HG03060 (cell line): ENCODE measurements at regions not wholly inside any gene's neighbourhood (a gene's known extent, or its start where the extent isn't known, plus 50 kb on each side); places are given as distances from the start of the nearest gene placed in this dataset.

Experiments used
- ATAC-seq: cut with Tn5 transposase; IDR thresholded peaks from one replicate; pipeline ENCODE4 v1.9.1; 2021; ENCODE audit warnings: low read depth, moderate number of reproducible peaks; ENCODE audit not compliant: unreplicated experiment

DNA sequence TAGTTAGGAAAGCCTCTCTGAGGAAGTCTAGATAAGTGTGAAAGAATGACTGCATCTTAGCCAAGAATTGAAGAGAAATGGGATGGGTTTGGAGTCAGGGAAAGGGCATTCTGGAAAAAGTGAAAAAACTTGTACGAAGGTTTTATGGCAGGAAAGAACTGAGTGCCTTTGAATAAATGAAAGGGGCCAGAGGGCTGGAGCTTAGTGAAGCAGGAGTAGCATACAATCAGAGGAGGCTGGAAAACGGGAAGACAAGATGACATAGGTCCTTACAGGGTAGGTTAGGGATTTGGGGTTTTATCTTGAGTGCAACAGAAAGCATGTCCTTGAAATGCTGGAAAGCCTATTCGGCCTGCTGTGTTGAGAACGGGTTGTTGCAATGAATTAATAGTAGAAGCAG is 152.6 kb upstream of the RND3 start:
- ATAC-seq = no peak

DNA sequence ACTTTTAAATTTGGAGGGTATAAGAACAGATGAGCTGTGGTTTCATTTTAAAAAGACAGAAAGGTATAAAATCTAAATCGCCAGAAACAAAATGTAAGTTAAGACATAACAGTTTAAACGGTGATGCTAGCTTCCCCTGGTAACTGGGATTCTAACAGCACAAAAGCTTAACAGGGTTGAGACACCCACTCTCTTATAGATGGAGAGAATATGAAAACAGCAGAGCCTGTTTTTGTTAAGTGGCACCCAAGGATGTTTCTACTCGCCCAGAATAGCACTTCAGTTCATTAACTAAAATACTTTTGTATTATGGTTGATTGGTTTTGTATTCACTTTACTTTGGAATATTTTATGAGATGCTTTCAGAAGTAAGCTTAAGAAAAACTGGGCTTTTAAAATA is 151.9 kb upstream of the RND3 start:
- ATAC-seq = no peak

DNA sequence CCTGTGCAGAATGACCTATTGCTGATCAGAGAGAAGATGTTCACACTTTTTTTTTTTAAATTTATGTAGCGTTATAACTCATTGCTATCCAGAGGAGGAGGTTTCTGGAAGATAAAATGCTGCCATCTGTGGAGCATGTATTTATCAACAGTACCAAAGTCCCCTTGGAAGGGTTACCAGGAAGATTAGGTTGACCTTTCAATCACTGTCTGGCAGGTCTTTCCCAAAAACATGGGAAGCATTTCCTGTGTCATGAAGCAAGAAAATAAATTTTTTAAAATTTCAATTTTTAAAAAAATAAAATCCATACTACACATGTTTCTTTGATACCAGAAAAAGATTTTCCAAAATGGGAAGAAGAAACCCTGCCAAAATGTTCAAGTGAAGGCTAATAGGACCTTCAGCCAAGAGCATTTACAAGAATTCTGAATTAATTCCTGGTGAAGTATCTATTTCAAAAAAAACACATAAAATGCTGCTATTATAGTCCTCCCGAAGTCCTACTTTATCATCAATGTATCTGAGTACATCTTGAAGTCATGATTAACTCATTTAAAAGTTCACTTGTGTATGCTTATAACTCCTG is 143.9 kb upstream of the RND3 start:
- no peak for ATAC-seq

DNA sequence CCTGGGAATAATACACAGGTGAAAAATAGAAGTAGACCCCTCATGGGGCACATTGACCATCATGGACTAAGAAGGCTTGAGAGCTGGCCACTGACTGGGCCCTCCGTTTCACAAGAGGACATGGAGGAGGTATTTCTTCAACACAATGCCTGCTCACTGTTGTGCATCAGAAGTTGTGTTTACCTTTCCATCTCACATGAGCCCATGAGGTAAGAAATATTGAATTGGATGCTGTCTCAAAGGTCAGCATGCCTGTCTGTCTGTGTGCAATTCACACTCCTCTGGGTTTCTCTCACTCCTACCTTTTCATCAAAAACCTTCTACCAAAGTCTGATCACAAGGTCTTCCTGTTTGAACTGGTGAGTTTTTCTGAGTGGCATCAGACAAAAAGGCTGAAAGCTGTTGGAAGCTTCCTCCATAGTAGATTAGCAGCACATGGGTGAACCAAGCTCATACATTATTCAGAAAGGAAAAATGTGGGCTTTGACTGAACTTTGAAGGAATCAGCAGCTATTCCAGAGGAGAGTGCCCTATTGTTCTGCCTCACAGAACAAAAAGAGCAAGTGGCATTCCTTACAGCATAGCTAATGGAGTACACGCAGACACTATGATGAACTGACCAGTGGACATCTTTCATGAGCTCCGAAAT is 143.2 kb upstream of the RND3 start:
- no peak for ATAC-seq

DNA sequence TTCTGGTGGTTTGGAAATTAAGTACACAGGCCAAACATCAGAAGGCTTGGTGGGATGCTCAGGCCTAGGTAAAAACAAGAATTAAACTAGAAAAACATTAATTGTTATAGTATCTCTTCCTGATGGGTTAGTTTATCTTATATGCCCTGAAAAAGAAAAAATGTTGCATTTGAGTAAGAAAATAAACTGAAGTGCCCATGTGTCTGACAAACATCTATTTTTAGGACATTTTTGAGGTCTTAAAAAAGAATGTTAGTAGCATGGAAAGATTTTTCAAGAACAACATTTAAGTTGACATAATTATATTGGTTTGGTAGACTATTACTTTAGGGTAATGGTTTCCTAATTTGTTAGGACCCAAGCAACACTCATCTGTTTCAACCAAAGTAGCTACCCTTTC is 140.1 kb upstream of the RND3 start:
- no peak for ATAC-seq

DNA sequence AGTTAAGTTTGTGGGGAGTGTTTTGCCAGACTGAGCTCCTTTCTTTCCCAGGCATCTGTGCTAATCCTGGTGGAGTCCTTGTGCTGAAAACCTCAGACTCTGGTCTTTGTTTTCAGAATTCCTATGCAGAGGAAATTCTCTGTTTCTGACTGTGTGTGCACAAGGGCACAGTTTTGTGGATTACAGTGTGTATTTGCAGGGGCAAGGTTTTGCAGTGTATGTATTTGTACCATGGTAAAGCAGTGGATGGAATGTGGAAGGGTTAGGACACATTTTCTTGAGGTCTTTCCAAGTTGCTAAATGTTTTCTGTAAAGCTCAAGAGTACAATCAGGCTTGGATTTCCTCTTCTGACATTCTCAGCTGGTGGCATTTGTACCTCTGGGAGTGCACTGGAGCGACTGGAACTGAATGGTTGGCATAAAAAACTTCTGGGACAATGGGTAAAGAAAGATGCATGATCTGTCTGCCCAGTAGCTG is 139.5 kb upstream of the RND3 start:
- ATAC-seq = no peak

DNA sequence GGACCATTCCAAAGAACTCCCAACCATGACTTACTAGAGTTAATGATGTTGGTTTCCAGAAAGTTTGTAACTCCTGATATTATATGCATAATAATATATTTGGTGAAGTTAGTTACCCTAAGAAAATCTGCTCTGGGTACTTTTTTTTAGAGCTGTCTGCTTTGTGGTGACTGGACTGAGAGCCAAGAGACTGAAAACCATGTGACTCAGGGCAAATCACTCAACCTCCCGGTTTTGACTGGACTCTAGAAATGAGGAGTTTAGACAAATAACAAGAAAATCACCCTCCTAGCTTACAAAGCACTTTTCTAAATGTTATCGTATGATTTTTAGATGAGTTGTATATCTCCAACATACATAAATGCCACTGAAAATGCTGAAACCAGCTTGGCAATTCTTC is 138.3 kb upstream of the RND3 start:
- ATAC-seq = no peak

DNA sequence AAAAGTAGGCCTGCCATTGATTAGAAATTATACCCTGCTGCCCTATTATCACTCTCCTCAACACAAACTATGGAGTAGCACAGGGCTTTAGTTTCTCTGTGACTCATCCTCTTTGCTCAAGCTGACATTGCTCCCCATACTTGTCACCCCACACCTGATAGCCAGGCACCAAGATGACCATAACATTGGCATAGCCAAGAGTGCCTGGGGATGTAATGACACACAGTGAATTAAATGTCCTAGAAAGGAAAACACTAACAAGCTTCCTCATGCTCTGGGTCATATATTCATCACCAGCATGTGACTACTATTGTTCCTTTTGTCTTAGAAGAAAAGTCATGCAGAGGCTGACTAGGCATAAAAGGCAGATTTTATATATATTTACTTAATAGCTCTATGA is 137.8 kb upstream of the RND3 start:
- ATAC-seq = no peak

DNA sequence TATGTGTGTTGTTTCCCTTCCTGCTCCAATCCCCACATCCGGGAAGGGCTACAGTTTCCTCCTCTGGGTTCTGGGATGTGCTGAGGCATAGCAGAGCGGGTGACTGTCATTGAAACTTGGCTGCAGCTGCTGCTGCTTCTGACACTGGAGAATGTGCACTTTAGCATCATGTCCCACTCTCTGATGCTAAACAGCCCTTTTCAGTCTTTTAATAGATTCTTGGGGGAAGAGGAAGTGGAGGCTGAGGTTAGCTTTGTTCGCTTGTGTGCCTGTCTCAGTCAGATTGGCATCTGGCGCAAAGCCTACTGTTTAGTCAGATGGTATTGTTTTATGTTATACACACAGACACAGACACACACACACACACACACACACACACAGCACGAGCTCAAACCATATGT is 136.5 kb upstream of the RND3 start:
- peak; percentile 57 for ATAC-seq

DNA sequence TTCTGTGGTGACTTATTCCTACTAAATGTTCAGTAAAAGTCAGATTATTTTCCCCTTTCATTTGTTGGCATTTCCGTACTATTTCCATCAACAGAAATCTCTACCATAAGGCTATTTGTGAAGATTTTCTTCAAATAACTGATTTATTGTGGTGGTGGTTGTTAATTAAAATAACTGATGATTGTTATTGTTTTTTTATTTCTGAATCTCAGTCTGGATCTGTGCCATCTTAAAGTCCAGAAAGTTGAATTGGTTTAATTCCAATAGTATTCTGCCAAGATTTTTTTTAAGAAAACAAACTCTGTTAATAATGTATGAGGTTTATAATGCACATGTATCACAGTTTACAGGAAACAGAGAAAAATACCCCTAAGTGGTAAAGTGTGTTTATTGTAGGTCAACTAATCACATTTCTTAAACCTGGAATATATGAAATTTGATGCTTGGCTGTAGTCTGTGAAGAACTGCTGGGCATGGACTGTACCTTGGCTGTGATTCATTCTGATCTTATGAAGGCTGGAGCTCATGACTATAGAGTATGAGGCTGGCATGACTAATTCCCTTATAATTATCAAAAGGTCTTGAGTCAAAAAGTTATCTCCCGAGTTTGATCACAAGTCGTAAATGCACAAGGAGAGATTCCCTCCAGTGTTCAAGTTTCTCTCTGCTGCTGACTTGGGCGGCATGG is 134.2 kb upstream of the RND3 start:
- no peak for ATAC-seq

DNA sequence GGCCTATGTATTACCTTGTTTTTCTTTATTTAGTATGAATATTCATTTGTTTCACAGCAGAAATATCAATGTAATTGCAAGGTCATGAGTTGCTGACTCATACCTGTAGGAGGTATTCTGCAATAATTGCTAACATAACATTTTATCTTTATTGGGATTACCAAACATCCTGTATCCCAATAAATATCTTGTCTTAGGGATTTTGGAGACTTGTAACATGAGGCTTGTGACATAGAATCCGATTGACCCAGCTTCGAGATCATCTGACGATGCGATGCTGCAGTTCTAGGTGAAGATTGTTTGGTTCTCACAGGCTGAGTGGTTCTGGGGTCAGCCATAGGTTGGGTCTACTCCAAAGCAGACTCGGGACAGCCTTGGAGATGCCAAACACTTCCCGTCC is 133.4 kb upstream of the RND3 start:
- no peak for ATAC-seq

DNA sequence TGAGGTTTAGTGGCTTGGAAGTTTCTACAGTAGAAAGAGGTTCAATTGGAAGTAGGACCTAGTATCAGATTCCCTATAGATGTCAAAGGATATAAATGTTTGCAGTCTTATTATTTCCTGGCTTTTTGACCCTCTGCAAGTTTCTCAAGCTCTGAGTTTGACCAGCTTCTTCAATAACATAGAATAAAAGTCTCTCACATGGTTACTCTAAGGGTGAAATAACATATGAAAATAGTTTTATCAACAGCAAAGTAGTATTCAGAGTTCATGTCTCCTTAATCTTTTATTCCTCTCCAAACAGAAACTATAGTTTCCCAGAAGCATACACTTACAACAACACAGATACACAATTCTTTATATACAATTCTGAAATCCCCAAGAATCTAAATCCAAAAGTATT is 132.9 kb upstream of the RND3 start:
- ATAC-seq = no peak

DNA sequence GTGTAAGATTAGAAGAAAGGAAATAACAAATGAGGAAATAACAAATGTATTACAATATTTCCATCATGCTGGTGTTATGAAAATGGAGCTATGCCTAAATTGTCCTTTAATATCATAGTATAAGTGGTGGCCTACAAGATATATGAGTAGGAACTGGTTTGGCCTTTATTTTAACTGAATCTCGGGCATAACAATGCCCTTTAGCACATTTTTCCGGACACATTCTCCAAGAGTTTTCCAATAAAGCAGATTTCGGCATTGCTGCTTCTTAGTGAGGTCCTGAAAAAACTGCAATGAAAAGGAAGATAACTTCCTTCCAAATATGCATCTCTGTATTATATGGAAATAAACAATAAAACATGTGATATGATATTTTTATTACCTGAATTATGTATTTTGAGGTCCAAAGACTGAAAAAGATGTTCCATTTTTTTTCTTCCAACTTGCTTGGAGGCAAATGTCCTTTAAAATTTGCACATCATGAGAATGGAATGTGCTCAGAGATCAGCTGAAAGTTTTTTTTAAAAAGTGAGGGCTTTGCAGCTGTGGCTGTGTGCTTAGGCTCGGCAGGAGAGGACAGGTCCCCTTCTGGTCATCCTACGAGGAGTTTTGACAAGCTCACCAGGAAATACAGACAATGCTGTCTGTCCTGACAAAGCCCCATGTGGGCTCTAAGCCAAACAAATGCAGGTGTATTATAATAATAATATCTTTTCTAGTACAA is 132.3 kb upstream of the RND3 start:
- no peak for ATAC-seq

DNA sequence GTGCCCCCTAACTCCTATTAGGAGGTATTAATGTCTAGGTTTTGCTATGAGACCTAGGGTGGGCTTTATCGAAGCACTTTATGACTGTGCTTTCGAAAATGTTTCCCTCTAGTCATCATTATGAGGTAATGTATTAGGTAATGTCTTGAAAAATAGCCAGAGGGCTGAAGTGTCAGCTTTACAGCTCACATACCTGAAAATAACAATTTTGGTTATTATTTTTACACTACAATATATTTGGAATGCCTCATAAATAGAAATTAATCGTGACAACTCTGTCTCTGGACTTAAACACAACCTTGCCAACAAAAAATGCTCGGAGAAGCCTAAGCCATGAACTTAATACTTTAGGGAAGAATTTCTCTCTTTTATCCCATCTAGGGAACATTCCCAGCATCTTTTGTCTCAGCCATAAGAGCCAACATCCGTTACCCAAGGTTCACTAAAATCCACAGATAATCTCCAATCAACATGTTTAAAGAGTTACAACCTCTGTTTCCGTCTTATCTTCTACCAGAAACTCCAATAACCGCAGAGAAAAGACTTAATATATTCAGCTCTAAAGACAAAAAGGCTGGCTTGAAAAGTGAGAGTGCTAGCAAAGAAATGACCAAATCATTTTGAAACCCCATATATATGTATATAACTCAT is 130.9 kb upstream of the RND3 start:
- no peak for ATAC-seq

DNA sequence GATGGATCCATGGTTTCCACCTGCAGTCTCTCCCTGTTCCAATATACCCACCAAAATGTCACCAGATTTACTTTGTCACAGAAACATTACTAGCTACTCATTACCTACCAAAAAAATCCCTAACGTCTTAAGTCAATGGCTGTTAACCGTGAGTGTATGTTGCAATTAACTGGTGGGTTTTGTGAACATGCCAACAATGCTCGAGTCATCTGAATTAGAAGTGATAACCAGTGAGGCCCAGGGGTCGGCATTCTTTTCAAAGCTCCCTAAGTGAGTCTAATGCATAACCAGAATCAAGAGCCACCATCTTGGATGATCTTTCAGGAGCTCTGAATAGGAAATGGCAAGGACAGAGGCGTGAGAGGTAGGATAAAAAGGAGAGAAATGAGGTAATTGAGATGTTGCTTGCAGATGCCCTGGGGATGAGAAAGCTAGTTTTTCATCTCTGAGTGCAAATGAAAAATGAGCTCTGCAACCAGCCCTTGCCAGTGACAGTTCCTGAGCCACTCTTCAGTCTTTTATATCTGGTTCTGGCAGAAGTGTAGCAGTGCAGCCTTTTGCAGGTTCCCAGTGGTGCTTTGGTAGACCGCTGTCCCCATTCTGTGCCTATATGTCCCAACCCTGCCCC is 130.0 kb upstream of the RND3 start:
- no peak for ATAC-seq

DNA sequence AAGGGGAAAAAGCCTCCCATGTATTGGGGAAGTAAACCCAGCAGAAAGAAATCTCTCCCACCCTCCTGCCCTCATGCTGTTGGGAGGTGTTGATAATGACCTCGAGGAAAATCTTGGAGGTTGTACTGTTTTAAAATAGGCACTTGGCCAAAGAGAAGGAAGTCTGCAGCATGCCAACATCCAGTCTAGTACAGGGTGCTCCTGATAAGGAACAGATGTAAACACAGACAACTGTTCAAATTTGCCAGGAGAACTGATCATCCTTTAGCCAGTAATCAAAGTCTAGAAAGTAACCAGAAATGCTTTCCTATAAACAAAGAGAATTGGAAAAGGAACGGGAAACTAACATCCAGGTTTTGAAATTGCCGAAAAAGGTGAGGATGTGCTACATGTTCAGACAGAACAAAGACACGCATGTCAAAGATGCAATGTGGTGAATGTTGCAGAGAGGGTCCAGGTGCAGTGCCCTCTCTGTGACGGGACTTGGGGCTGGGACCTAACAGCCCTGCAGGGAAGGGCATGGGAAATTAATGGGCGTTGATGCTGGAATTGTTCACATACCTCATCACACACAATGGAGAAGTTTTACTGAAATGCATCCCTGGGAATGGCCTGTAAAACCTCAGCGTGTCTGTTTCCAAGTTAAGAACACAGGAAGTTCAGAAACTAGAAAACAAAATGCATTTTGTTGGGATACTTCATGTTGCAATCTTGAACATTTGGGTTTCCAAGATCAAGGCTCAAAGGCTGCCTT is 125.7 kb upstream of the RND3 start:
- ATAC-seq = no peak

DNA sequence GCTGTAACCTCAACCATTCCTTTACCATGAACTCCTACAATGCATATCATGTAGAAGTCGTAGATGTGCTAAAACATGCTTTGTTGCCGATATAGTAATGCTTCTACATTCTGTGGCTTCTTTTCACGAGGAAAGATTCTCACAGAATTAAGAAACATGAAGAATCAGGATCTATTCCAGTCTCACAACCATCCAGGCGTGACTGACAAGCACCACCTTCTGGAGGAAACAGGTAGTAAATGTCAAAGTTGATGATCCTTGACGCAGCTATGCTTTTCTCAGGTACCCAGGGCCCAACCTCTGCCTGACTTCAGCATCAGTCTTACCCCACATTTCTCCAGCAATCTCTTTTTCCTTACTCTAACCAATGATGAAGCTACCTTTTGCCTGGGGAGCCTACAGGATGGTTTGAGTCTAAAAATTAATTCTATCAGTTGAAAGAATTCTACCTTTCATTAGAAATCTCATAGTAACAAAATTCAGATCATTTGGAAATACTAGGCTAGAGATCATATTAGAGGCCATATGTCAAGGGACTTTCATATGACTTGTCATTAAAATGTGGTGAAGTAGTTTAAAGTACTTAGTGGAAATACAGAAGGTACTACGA is 123.3 kb upstream of the RND3 start:
- no peak for ATAC-seq

DNA sequence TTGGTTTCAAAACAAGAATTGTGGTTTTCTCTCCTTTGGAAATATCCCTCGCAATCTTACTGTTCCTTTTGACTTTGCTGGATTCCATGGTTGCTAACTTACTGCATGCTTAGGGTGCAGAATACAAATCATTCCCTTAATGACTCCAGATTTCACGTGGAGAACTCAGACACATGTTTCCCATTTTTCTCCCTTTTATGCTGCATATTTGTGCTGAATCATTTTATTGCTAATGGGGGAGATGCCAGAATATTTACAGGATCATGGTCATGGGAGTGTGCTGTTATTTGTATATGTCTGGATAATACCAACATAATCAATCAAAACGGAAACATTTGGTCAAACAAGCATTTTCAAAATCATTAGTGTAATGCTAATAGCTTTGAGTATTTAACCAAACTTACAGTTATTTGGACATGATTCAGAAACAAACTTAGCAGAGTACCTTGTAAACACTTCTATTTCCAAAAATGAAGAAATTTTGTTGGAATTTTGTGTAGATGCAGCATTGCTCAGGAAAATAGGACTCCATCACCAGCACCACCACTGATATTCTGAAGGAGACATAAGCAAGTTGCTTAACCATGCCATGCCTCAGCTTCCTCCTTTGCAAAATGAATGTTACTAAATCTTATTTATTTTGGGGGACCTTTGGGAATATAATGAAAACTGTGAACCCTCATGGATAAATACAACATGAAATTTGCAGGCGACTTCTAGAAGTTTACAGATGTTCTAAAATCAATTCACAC is 122.5 kb upstream of the RND3 start:
- ATAC-seq = no peak

DNA sequence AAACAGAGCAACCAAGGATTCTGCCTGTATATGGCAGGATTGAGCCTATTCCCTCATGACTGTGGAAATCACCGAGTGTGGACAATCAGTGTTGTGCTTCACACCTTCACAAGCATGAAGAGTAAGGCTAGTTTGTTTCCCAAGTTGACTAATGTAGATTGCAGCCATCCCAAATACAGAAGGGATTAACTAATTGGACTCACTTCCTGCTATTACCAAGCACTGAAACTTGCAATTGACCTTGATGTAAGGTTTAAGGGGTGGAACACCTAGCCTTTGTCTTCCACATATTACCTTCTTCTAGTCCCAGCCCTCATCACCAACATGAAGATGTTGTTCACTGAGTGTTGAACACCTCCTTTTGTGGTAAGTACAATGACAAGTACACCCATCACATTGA is 120.9 kb upstream of the RND3 start:
- ATAC-seq = no peak
